ENCODE measurements at regions not wholly inside any gene's neighbourhood (a gene's known extent, or its start where the extent isn't known, plus 50 kb on each side); places are given as distances from the start of the nearest gene placed in this dataset.

DNA sequence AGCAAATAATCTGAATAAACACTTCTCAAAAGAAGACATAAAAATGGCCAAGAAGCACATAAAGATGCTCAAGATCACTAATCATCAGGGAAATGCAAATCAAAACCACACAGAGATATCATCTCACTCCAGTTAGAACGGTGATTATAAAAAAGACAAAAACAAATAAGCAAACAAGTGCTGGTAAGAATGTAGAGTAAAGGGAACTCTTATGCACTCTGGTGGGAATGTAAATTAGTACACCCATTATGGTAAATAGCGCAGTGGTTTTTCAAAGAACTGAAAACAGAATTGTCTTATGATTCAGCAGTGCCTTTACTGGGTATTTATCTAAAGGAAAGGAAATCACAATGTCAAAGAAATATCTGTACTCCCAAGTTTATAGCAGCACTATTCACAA lies 343.2 kb downstream of the HAPSTR1 start:
- Histone ChIP-seq H3K27me3 (ENCODE audit: low read length) (no peaks in the 10 kb centered on the region), H3K36me3 (ENCODE audit: low read length) (no peaks in the 10 kb centered on the region), H3K79me2 (ENCODE audit: insufficient read depth, low read length) (no peaks in the 10 kb centered on the region), H3K27ac (ENCODE audit: low read depth, low read length) (no peak overlapping the region), H3K9me3 (ENCODE audit: insufficient read depth, low read length) (no peaks in the 10 kb centered on the region), H4K20me1 (ENCODE audit: low read depth, low read length) (no peaks in the 10 kb centered on the region), H3K4me3 (ENCODE audit: insufficient read depth, low read length, poor library complexity, severe bottlenecking) (no peak overlapping the region), H3K9ac (ENCODE audit: low read length) (no peak overlapping the region), H3F3A (ENCODE audit: insufficient read depth) (no peaks in the 10 kb centered on the region), H2AFZ (ENCODE audit: low read depth, low read length, severe bottlenecking) (no peak overlapping the region), H3K9me2 (replicated peaks; ENCODE audit: insufficient read depth, low read length) (no peaks in the 10 kb centered on the region), H3K4me2 (ENCODE audit: low read depth, low read length, poor library complexity, severe bottlenecking) (no peak overlapping the region)
- TF ChIP-seq, protein P1, sequence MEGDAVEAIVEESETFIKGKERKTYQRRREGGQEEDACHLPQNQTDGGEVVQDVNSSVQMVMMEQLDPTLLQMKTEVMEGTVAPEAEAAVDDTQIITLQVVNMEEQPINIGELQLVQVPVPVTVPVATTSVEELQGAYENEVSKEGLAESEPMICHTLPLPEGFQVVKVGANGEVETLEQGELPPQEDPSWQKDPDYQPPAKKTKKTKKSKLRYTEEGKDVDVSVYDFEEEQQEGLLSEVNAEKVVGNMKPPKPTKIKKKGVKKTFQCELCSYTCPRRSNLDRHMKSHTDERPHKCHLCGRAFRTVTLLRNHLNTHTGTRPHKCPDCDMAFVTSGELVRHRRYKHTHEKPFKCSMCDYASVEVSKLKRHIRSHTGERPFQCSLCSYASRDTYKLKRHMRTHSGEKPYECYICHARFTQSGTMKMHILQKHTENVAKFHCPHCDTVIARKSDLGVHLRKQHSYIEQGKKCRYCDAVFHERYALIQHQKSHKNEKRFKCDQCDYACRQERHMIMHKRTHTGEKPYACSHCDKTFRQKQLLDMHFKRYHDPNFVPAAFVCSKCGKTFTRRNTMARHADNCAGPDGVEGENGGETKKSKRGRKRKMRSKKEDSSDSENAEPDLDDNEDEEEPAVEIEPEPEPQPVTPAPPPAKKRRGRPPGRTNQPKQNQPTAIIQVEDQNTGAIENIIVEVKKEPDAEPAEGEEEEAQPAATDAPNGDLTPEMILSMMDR (IDR thresholded peaks at IDR 0.05; ENCODE audit: insufficient read depth, low read length, poor library complexity, severe bottlenecking), result no peak

DNA sequence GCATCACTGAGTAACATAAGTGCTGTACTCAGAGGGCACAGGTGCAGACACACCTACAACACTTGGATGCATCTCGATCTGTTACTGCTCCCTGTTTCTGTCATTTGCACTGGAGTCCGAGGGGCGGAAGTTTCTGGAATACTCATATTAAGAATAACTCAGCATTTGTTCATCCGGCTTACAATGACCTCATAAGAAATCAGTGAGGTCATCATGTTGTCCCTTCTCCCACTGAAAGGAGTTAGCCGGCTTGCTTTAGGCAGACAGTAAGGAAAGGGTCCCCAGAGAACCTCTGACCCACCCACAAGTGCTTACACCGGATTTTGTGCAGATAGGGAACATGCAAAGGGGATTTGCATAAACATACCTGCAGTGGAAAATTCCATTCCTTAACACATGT lies 344.7 kb downstream of the HAPSTR1 start:
- TF ChIP-seq, protein P1 (IDR thresholded peaks at IDR 0.05; ENCODE audit: insufficient read depth, low read length, poor library complexity, severe bottlenecking), result no peak
- no peak for TF ChIP-seq EZH2phosphoT487 (conservative IDR thresholded peaks at IDR 0.05; ENCODE audit: low read length)
- Histone ChIP-seq H3K27me3 (ENCODE audit: low read length) (no peaks in the 10 kb centered on the region), H3K9ac (ENCODE audit: low read length) (no peak overlapping the region), H3K9me2 (replicated peaks; ENCODE audit: insufficient read depth, low read length) (no peaks in the 10 kb centered on the region), H3K4me2 (ENCODE audit: low read depth, low read length, poor library complexity, severe bottlenecking) (no peak overlapping the region), H4K20me1 (ENCODE audit: low read depth, low read length) (no peaks in the 10 kb centered on the region), H3K79me2 (ENCODE audit: insufficient read depth, low read length) (no peaks in the 10 kb centered on the region), H3F3A (ENCODE audit: insufficient read depth) (no peaks in the 10 kb centered on the region), H3K4me3 (ENCODE audit: insufficient read depth, low read length, poor library complexity, severe bottlenecking) (no peak overlapping the region), H3K36me3 (ENCODE audit: low read length) (no peaks in the 10 kb centered on the region), H2AFZ (ENCODE audit: low read depth, low read length, severe bottlenecking) (no peak overlapping the region), H3K9me3 (ENCODE audit: insufficient read depth, low read length) (no peaks in the 10 kb centered on the region), H3K27ac (ENCODE audit: low read depth, low read length) (no peak overlapping the region)

DNA sequence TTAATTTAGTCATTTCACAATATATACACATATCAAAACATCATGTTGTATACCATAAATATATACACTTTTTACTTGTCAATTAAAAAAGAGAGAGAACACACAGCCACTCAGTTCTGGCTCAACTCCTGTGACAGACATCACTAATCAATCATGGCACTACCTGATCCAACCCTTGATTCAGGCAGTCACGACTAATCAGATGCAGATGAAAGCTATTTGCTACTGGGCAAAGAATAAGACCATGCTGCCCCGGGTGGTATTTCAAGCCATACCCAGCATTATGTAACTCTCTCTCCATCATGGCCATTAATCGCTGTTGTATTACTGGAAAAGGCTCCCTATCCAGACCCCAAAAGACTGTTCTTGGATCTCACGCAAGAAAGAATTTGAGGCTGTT lies 345.7 kb downstream of the HAPSTR1 start:
- Histone ChIP-seq H3K9ac (ENCODE audit: low read length) (no peak overlapping the region), H3K27ac (ENCODE audit: low read depth, low read length) (no peak overlapping the region), H3K79me2 (ENCODE audit: insufficient read depth, low read length) (no peaks in the 10 kb centered on the region), H2AFZ (ENCODE audit: low read depth, low read length, severe bottlenecking) (no peak overlapping the region), H3K36me3 (ENCODE audit: low read length) (no peaks in the 10 kb centered on the region), H3K27me3 (ENCODE audit: low read length) (no peaks in the 10 kb centered on the region), H4K20me1 (ENCODE audit: low read depth, low read length) (no peaks in the 10 kb centered on the region), H3K9me2 (replicated peaks; ENCODE audit: insufficient read depth, low read length) (no peaks in the 10 kb centered on the region), H3K4me3 (ENCODE audit: insufficient read depth, low read length, poor library complexity, severe bottlenecking) (no peak overlapping the region), H3K9me3 (ENCODE audit: insufficient read depth, low read length) (no peaks in the 10 kb centered on the region), H3K4me2 (ENCODE audit: low read depth, low read length, poor library complexity, severe bottlenecking) (no peak overlapping the region), H3F3A (ENCODE audit: insufficient read depth) (no peaks in the 10 kb centered on the region)
- TF ChIP-seq EZH2phosphoT487 (conservative IDR thresholded peaks at IDR 0.05; ENCODE audit: low read length), result no peak
- TF ChIP-seq, protein P1 (IDR thresholded peaks at IDR 0.05; ENCODE audit: insufficient read depth, low read length, poor library complexity, severe bottlenecking), result no peak

DNA sequence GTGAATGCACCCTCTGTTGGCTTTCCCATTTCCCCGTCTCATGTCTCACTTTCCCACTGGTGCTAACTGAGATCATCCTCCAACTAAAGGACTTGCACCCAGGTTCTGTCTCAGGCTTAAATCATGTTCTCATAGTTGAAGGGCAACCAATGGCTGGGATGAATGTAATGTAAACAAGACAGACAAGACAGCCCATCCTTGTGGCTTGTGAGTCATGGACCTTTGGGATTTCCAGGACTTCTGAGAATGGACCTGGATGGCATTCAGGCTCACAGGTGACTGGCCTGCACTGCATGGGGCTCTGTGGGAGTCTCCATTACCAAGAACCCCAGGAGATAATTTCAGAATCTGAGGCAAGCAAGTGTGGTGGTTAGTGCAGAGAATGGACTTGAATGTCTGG lies 347.5 kb downstream of the HAPSTR1 start:
- Histone ChIP-seq H2AFZ (ENCODE audit: low read depth, low read length, severe bottlenecking) (no peak overlapping the region), H3K4me3 (ENCODE audit: insufficient read depth, low read length, poor library complexity, severe bottlenecking) (no peak overlapping the region), H3K9me3 (ENCODE audit: insufficient read depth, low read length) (no peaks in the 10 kb centered on the region), H3F3A (ENCODE audit: insufficient read depth) (no peaks in the 10 kb centered on the region), H3K9me2 (replicated peaks; ENCODE audit: insufficient read depth, low read length) (no peaks in the 10 kb centered on the region), H3K79me2 (ENCODE audit: insufficient read depth, low read length) (no peaks in the 10 kb centered on the region), H3K27me3 (ENCODE audit: low read length) (no peaks in the 10 kb centered on the region), H3K9ac (ENCODE audit: low read length) (no peak overlapping the region), H3K27ac (ENCODE audit: low read depth, low read length) (no peak overlapping the region), H3K36me3 (ENCODE audit: low read length) (no peaks in the 10 kb centered on the region), H3K4me2 (ENCODE audit: low read depth, low read length, poor library complexity, severe bottlenecking) (no peak overlapping the region), H4K20me1 (ENCODE audit: low read depth, low read length) (no peaks in the 10 kb centered on the region)
- TF ChIP-seq, protein P1 (IDR thresholded peaks at IDR 0.05; ENCODE audit: insufficient read depth, low read length, poor library complexity, severe bottlenecking), result no peak
- TF ChIP-seq EZH2phosphoT487 (conservative IDR thresholded peaks at IDR 0.05; ENCODE audit: low read length), result no peak
